PC-3 (cell line): ENCODE measurements at regions not wholly inside any gene's neighbourhood (a gene's known extent, or its start where the extent isn't known, plus 50 kb on each side); places are given as distances from the start of the nearest gene placed in this dataset.

Experiments
- ATAC-seq: fragments of 200-7000 bp; cut with Tn5 transposase; 2 replicates; pipeline ENCODE4 v1.9.1; 2020; ENCODE audit warnings: mild to moderate bottlenecking, moderate library complexity
- BruUV-seq: library from RNA; stranded (reverse); fragments of 400-500 nt; replicated peaks from 2 replicates; lab custom pipeline; 2021; lab: Mats Ljungman, UMichigan
- CTCF ChIA-PET: fragments of 300-600 bp; sonication (Branson Sonifier 250); formaldehyde crosslinking; loops from one replicate; lab custom pipeline; 2022; ENCODE audit warnings: antibody characterized with exemption; lab: Charles Lee
- POLR2A ChIA-PET: fragments of 300-600 bp; sonication (Branson Sonifier 250); formaldehyde crosslinking; loops from one replicate; lab custom pipeline; 2022; ENCODE audit warnings: antibody characterized with exemption; ENCODE audit not compliant: unreplicated experiment; lab: Charles Lee
- DNase-seq: peaks from one replicate; pipeline ENCODE4 v3.0.0-alpha.2; 2015
- H2AFZ ChIP-seq: fragments of 300-600 bp; sonication (generic); 2 replicates; pipeline ENCODE4 v1.6.0; 2016; ENCODE audit warnings: antibody characterized with exemption, low read length
- H3F3A ChIP-seq: fragments of 300-600 bp; sonication (generic); one replicate; pipeline ENCODE4 v1.6.0; 2017; ENCODE audit warnings: antibody characterized with exemption, low read length, control low read depth, mild to moderate bottlenecking; ENCODE audit not compliant: unreplicated experiment
- H3K27ac ChIP-seq: fragments of 300-600 bp; sonication (generic); 2 replicates; pipeline ENCODE4 v1.5.1; 2016; ENCODE audit warnings: mild to moderate bottlenecking, low read length
- H3K27me3 ChIP-seq: fragments of 300-600 bp; sonication (generic); 2 replicates; pipeline ENCODE4 v1.6.1; 2016; ENCODE audit warnings: low read length, mixed read lengths
- H3K36me3 ChIP-seq: fragments of 300-600 bp; sonication (generic); 2 replicates; pipeline ENCODE4 v1.6.1; 2016; ENCODE audit warnings: low read depth, mixed run types, low read length, mixed read lengths
- H3K4me1 ChIP-seq: fragments of 300-600 bp; sonication (generic); 2 replicates; pipeline ENCODE4 v1.5.1; 2016; ENCODE audit warnings: low read length; ENCODE audit not compliant: insufficient read depth
- H3K4me2 ChIP-seq: fragments of 300-600 bp; sonication (generic); 2 replicates; pipeline ENCODE4 v1.6.0; 2016; ENCODE audit warnings: low read length
- H3K4me3 ChIP-seq: fragments of 300-600 bp; sonication (generic); 2 replicates; pipeline ENCODE4 v1.5.1; 2016; ENCODE audit warnings: mild to moderate bottlenecking, low read length, mixed read lengths
- H3K79me2 ChIP-seq: fragments of 300-600 bp; sonication (generic); 2 replicates; pipeline ENCODE4 v1.6.1; 2017; ENCODE audit warnings: low read length, mixed read lengths
- H3K9ac ChIP-seq: fragments of 300-600 bp; sonication (generic); 2 replicates; pipeline ENCODE4 v1.6.0; 2016; ENCODE audit warnings: mild to moderate bottlenecking, low read length
- H3K9me2 ChIP-seq: fragments of 300-600 bp; sonication (generic); replicated peaks from 2 replicates; pipeline ENCODE4 v1.6.1; 2016; ENCODE audit warnings: mixed run types, low read length, mixed read lengths
- H3K9me3 ChIP-seq: fragments of 300-600 bp; sonication (generic); 2 replicates; pipeline ENCODE4 v1.6.1; 2016; ENCODE audit warnings: low read length, mixed read lengths
- H4K20me1 ChIP-seq: fragments of 300-600 bp; sonication (generic); 2 replicates; pipeline ENCODE4 v1.6.1; 2016; ENCODE audit warnings: low read length, mixed read lengths
- CTCF ChIP-seq: fragments of 300-600 bp; sonication (generic); conservative IDR thresholded peaks from 2 replicates; pipeline ENCODE4 v1.5.1; 2017; ENCODE audit warnings: antibody characterized with exemption, low read depth, mild to moderate bottlenecking, low read length
- EZH2 ChIP-seq: fragments of 300-600 bp; sonication (generic); IDR thresholded peaks from one replicate; pipeline ENCODE4 v1.6.1; 2017; ENCODE audit warnings: antibody characterized with exemption, mild to moderate bottlenecking, low read length; ENCODE audit not compliant: unreplicated experiment
- EZH2phosphoT487 ChIP-seq: fragments of 300-600 bp; sonication (generic); IDR thresholded peaks from 2 replicates; pipeline ENCODE4 v1.6.1; 2018; ENCODE audit warnings: mild to moderate bottlenecking, antibody characterized with exemption, low read length, borderline replicate concordance
- intact Hi-C: fragments of 100-400 bp; cut with micrococcal nuclease; formaldehyde crosslinking; loops from 2 replicates; pipeline ENCODE4 v1.9.0; 2023

GRCh38 chr9:74309654-74310053 is 187.5 kb upstream of the RORB start:
- ChIA-PET POLR2A (no interaction called here), CTCF (no interaction called here)
- no peaks in the 10 kb centered on the region for H4K20me1 ChIP-seq
- H3K36me3 ChIP-seq, result no peaks in the 10 kb centered on the region
- ATAC-seq (no peak), DNase-seq (no peak)
- no peaks in the 10 kb centered on the region for H3K79me2 ChIP-seq
- H3K27me3 ChIP-seq, result no peaks in the 10 kb centered on the region
- H3K4me2 ChIP-seq, result no peak overlapping the region
- H3K27ac ChIP-seq, result no peak overlapping the region
- no peak for TF ChIP-seq EZH2phosphoT487
- no peak for TF ChIP-seq EZH2
- no peak for TF ChIP-seq CTCF
- H3F3A ChIP-seq, result no peaks in the 10 kb centered on the region
- no TSS peak for BruUV-seq
- H3K4me3 ChIP-seq, result no peak overlapping the region
- no peak overlapping the region for H2AFZ ChIP-seq
- no peaks in the 10 kb centered on the region for H3K4me1 ChIP-seq
- H3K9me3 ChIP-seq, result no peaks in the 10 kb centered on the region
- no peaks in the 10 kb centered on the region for H3K9me2 ChIP-seq
- intact Hi-C loops, result no loop called here
- H3K9ac ChIP-seq, result no peak overlapping the region

GRCh38 chr9:74317235-74317634 is 179.9 kb upstream of the RORB start:
- Histone ChIP-seq H3K36me3 (no peaks in the 10 kb centered on the region), H3K9me2 (no peaks in the 10 kb centered on the region), H3K27me3 (no peaks in the 10 kb centered on the region), H3K9me3 (no peaks in the 10 kb centered on the region), H3F3A (no peaks in the 10 kb centered on the region), H3K4me2 (no peak overlapping the region), H2AFZ (no peak overlapping the region), H3K79me2 (no peaks in the 10 kb centered on the region), H3K27ac (no peak overlapping the region), H3K4me1 (no peaks in the 10 kb centered on the region), H3K9ac (no peak overlapping the region), H3K4me3 (no peak overlapping the region), H4K20me1 (no peaks in the 10 kb centered on the region)
- ATAC-seq (no peak), DNase-seq (no peak)
- TF ChIP-seq EZH2, result no peak
- TF ChIP-seq CTCF, result no peak
- no peak for TF ChIP-seq EZH2phosphoT487
- intact Hi-C loops, result no loop called here
- ChIA-PET CTCF (no interaction called here), POLR2A (no interaction called here)
- BruUV-seq, result no TSS peak

GRCh38 chr9:74321396-74321795 is 175.7 kb upstream of the RORB start:
- H3K27me3 ChIP-seq, result no peaks in the 10 kb centered on the region
- DNase-seq (no peak), ATAC-seq (no peak)
- BruUV-seq, result no TSS peak
- ChIA-PET CTCF (no interaction called here), POLR2A (no interaction called here)
- H3K4me3 ChIP-seq, result no peak overlapping the region
- no peaks in the 10 kb centered on the region for H3K36me3 ChIP-seq
- H3F3A ChIP-seq, result no peaks in the 10 kb centered on the region
- intact Hi-C loops, result no loop called here
- TF ChIP-seq EZH2 (no peak), EZH2phosphoT487 (no peak), CTCF (no peak)
- no peaks in the 10 kb centered on the region for H3K4me1 ChIP-seq
- H3K9ac ChIP-seq, result no peak overlapping the region
- H3K9me3 ChIP-seq, result no peaks in the 10 kb centered on the region
- no peaks in the 10 kb centered on the region for H4K20me1 ChIP-seq
- H3K79me2 ChIP-seq, result no peaks in the 10 kb centered on the region
- H3K4me2 ChIP-seq, result no peak overlapping the region
- H3K9me2 ChIP-seq, result no peaks in the 10 kb centered on the region
- H3K27ac ChIP-seq, result no peak overlapping the region
- H2AFZ ChIP-seq, result no peak overlapping the region
